Fibroblast of lung (primary cell): ENCODE measurements at regions not wholly inside any gene's neighbourhood (a gene's known extent, or its start where the extent isn't known, plus 50 kb on each side); places are given as distances from the start of the nearest gene placed in this dataset.
A peak's percentile ranks its signal among the peaks of the same experiment; 100 is the strongest.

Experiments
- DNase-seq, 2 donors: peaks; one replicate each; pipeline versions ENCODE4 v3.0.0 to v3.0.0-alpha.2; 2010; ENCODE audit warnings: low read depth in 2 of 2
- H2AFZ ChIP-seq: 2 replicates; pipeline ENCODE4 v1.5.1; 2012; ENCODE audit warnings: low read length, control low read depth, inconsistent platforms
- H3K27ac ChIP-seq: 2 replicates; pipeline ENCODE4 v1.5.1; 2011; ENCODE audit warnings: low read length, control low read depth; ENCODE audit not compliant: insufficient read depth
- H3K27me3 ChIP-seq: 2 replicates; pipeline ENCODE4 v1.5.1; 2011; ENCODE audit warnings: mild to moderate bottlenecking, low read length; ENCODE audit not compliant: control insufficient read depth, insufficient read depth
- H3K36me3 ChIP-seq: 2 replicates; pipeline ENCODE4 v1.5.1; 2011; ENCODE audit warnings: low read length; ENCODE audit not compliant: control insufficient read depth, insufficient read depth
- H3K4me1 ChIP-seq: 2 replicates; pipeline ENCODE4 v1.5.1; 2011; ENCODE audit warnings: low read length; ENCODE audit not compliant: control insufficient read depth, insufficient read depth; ENCODE audit errors: extremely low read depth
- H3K4me2 ChIP-seq: 2 replicates; pipeline ENCODE4 v1.5.1; 2011; ENCODE audit warnings: low read length, control low read depth; ENCODE audit not compliant: insufficient read depth; ENCODE audit errors: extremely low read depth
- H3K4me3 ChIP-seq, 4 experiments: fragments of 200-600 bp in 1 of 4; sonication (generic) in 1 of 4; replicated peaks in 1 of 4; 2 replicates each; pipeline ENCODE4 v1.5.1; 2011 to 2016; ENCODE audit warnings: low read length in 4 of 4, low read depth in 3 of 4, mild to moderate bottlenecking in 3 of 4, control low read depth in 2 of 4, inconsistent platforms in 1 of 4, mixed read lengths in 1 of 4; ENCODE audit not compliant: insufficient read depth in 1 of 4; ENCODE audit errors: control extremely low read depth in 1 of 4
- H3K79me2 ChIP-seq: 2 replicates; pipeline ENCODE4 v1.5.1; 2012; ENCODE audit warnings: mild to moderate bottlenecking, low read length, inconsistent platforms; ENCODE audit not compliant: control insufficient read depth, insufficient read depth
- H3K9ac ChIP-seq: 2 replicates; pipeline ENCODE4 v1.5.1; 2011; ENCODE audit warnings: mild to moderate bottlenecking, low read length, control low read depth; ENCODE audit not compliant: insufficient read depth
- H3K9me3 ChIP-seq: 2 replicates; pipeline ENCODE4 v1.5.1; 2012; ENCODE audit warnings: low read depth, low read length; ENCODE audit not compliant: control insufficient read depth, insufficient read depth
- H4K20me1 ChIP-seq: 2 replicates; pipeline ENCODE4 v1.5.1; 2011; ENCODE audit warnings: low read length; ENCODE audit not compliant: control insufficient read depth, insufficient read depth; ENCODE audit errors: extremely low read depth
- CTCF ChIP-seq, 2 donors: IDR thresholded peaks in 1 of 2; conservative IDR thresholded peaks in 1 of 2; 1 replicate in 1 of 2; 2 replicates in 1 of 2; pipeline ENCODE4 v1.5.1; 2011 to 2012; ENCODE audit warnings: low read length in 2 of 2, control low read depth in 1 of 2, inconsistent platforms in 1 of 2, low read depth in 1 of 2, mild to moderate bottlenecking in 1 of 2
- EZH2 ChIP-seq: IDR thresholded peaks from 2 replicates; pipeline ENCODE4 v1.5.1; 2012; ENCODE audit warnings: low read length, control low read depth, mild to moderate bottlenecking; ENCODE audit errors: missing control alignments

- Histone ChIP-seq H3K4me3 (no peak overlapping the region), H3K27ac (no peak overlapping the region), H3K79me2 (no peaks in the 10 kb centered on the region), H3K36me3 (no peaks in the 10 kb centered on the region), H3K9me3 (no peaks in the 10 kb centered on the region), H2AFZ (no peak overlapping the region), H3K4me1 (no peaks in the 10 kb centered on the region), H3K27me3 (no peaks in the 10 kb centered on the region), H4K20me1 (no peaks in the 10 kb centered on the region), H3K9ac (no peak overlapping the region), H3K4me2 (no peak overlapping the region)
- peak in 1 of 2 donors; percentile 64 for DNase-seq
- TF ChIP-seq CTCF (conservative IDR thresholded peaks at IDR 0.05 in 1 of 2, IDR thresholded peaks at IDR 0.05 in 1 of 2; ENCODE audit: low read depth in 1 of 2, low read length in 2 of 2) (no peak), EZH2 (no peak)
Measured at GRCh38 chr2:220949466-220949865, 622.6 kb downstream of the EPHA4 start.

GRCh38 chr2:220955776-220956175, 616.3 kb downstream of the EPHA4 start:
- H3K9ac ChIP-seq, result no peak overlapping the region

GRCh38 chr2:220956429-220956828, 615.7 kb downstream of the EPHA4 start:
- H3K27ac ChIP-seq, result no peak overlapping the region
- H3K4me3 ChIP-seq, result no peak overlapping the region
- no peak overlapping the region for H3K9ac ChIP-seq
- TF ChIP-seq CTCF (conservative IDR thresholded peaks at IDR 0.05 in 1 of 2, IDR thresholded peaks at IDR 0.05 in 1 of 2; ENCODE audit: low read depth in 1 of 2, low read length in 2 of 2) (no peak), EZH2 (no peak)
- H3K4me1 ChIP-seq, result no peaks in the 10 kb centered on the region
- no peak for DNase-seq
- no peaks in the 10 kb centered on the region for H3K79me2 ChIP-seq
- no peaks in the 10 kb centered on the region for H3K9me3 ChIP-seq
- H3K4me2 ChIP-seq, result no peak overlapping the region
- no peaks in the 10 kb centered on the region for H3K36me3 ChIP-seq
- no peaks in the 10 kb centered on the region for H4K20me1 ChIP-seq
- no peaks in the 10 kb centered on the region for H3K27me3 ChIP-seq
- H2AFZ ChIP-seq, result no peak overlapping the region

More at GRCh38 chr2:220955776-220956175, 616.3 kb downstream of the EPHA4 start:
- Histone ChIP-seq H4K20me1 (no peaks in the 10 kb centered on the region), H3K4me3 (no peak overlapping the region), H3K9me3 (no peaks in the 10 kb centered on the region), H3K27me3 (no peaks in the 10 kb centered on the region), H3K79me2 (no peaks in the 10 kb centered on the region), H2AFZ (no peak overlapping the region), H3K36me3 (no peaks in the 10 kb centered on the region), H3K4me1 (no peaks in the 10 kb centered on the region), H3K4me2 (no peak overlapping the region), H3K27ac (no peak overlapping the region)
- DNase-seq, result no peak
- no peak for TF ChIP-seq CTCF (conservative IDR thresholded peaks at IDR 0.05 in 1 of 2, IDR thresholded peaks at IDR 0.05 in 1 of 2; ENCODE audit: low read depth in 1 of 2, low read length in 2 of 2)
